GM12878 (cell line): ENCODE measurements at regions not wholly inside any gene's neighbourhood (a gene's known extent, or its start where the extent isn't known, plus 50 kb on each side); places are given as distances from the start of the nearest gene placed in this dataset.

Experiments used
- ATAC-seq: fragments of 200-7000 bp; cut with Tn5 transposase; 3 replicates; pipeline ENCODE4 v1.9.1; 2020; ENCODE audit warnings: mild to moderate bottlenecking, moderate library complexity
- BruUV-seq: library from RNA; stranded (reverse); fragments of 400-500 nt; replicated peaks from 2 replicates; lab custom pipeline; 2021; lab: Mats Ljungman, UMichigan
- CTCF ChIA-PET: fragments of 300-600 bp; sonication (Branson Sonifier 250); formaldehyde crosslinking; extraction: SDS; loops from one replicate; lab custom pipeline; 2021; ENCODE audit warnings: inconsistent platforms; lab: Yijun Ruan, JAX
- POLR2A ChIA-PET: fragments of 350-600 bp; formaldehyde crosslinking; extraction: SDS; loops from one replicate; lab custom pipeline; 2021; ENCODE audit warnings: inconsistent platforms; lab: Charles Lee
- RAD21 ChIA-PET: fragments of 300-600 bp; sonication (Branson Sonifier 250); formaldehyde crosslinking; loops from one replicate; lab custom pipeline; 2023; ENCODE audit warnings: antibody characterized with exemption; ENCODE audit not compliant: unreplicated experiment; lab: Charles Lee
- SMC1A ChIA-PET: fragments of 300-600 bp; sonication (Branson Sonifier 250); formaldehyde crosslinking; loops from one replicate; lab custom pipeline; 2023; ENCODE audit not compliant: unreplicated experiment, uncharacterized antibody; lab: Charles Lee
- DNase-seq: peaks from one replicate; pipeline ENCODE4 v3.0.0-alpha.2; 2011; ENCODE audit warnings: low read depth, low spot score
- FAIRE-seq: peaks from 3 replicates; lab custom pipeline; 2011; peaks lifted over from hg19 to GRCh38; lab: Jason Lieb, UNC
- H2AFZ ChIP-seq: 2 replicates; pipeline ENCODE4 v1.6.0; 2011; ENCODE audit warnings: low read depth, low read length, control low read depth; ENCODE audit not compliant: control insufficient read depth
- H3K27ac ChIP-seq: 2 replicates; pipeline ENCODE4 v1.5.1; 2011; ENCODE audit warnings: control low read depth; ENCODE audit not compliant: control insufficient read depth, insufficient read depth
- H3K27me3 ChIP-seq, 2 experiments: replicated peaks in 1 of 2; 2 replicates each; pipeline versions ENCODE4 v1.6.0 to v1.6.1; 2011; ENCODE audit warnings: low read length in 1 of 2; ENCODE audit not compliant: control insufficient read depth in 2 of 2, insufficient read depth in 2 of 2
- H3K36me3 ChIP-seq, 2 experiments: 2 replicates each; pipeline ENCODE4 v1.5.1; 2011; ENCODE audit warnings: low read length in 1 of 2; ENCODE audit not compliant: control insufficient read depth in 2 of 2, insufficient read depth in 2 of 2
- H3K4me1 ChIP-seq: 2 replicates; pipeline ENCODE4 v1.6.1; 2011; ENCODE audit warnings: mild to moderate bottlenecking, low read length, moderate library complexity, mixed read lengths; ENCODE audit not compliant: control insufficient read depth, insufficient read depth
- H3K4me2 ChIP-seq: 2 replicates; pipeline ENCODE4 v1.6.0; 2011; ENCODE audit warnings: control low read depth; ENCODE audit not compliant: control insufficient read depth, insufficient read depth
- H3K4me3 ChIP-seq: fragments of 200-600 bp; sonication (generic); 2 replicates; pipeline ENCODE4 v1.5.1; 2016
- H3K79me2 ChIP-seq: 2 replicates; pipeline ENCODE4 v1.6.0; 2011; ENCODE audit warnings: low read length; ENCODE audit not compliant: control insufficient read depth, insufficient read depth
- H3K9ac ChIP-seq: 2 replicates; pipeline ENCODE4 v1.8.0; 2011; ENCODE audit warnings: low read length, control low read depth, mixed read lengths; ENCODE audit not compliant: control insufficient read depth, insufficient read depth
- H3K9me3 ChIP-seq: replicated peaks from 3 replicates; pipeline ENCODE4 v1.5.1; 2011; ENCODE audit warnings: mild to moderate bottlenecking, low read length; ENCODE audit not compliant: control insufficient read depth, insufficient read depth
- H4K20me1 ChIP-seq: 2 replicates; pipeline ENCODE4 v1.6.0; 2011; ENCODE audit not compliant: control insufficient read depth, insufficient read depth
- BMI1 ChIP-seq: fragments of 450-650 bp; IDR thresholded peaks from 2 replicates; pipeline ENCODE4 v1.6.1; 2016; ENCODE audit warnings: mild to moderate bottlenecking, moderate library complexity, borderline replicate concordance
- FOXK2 ChIP-seq: fragments of 450-650 bp; IDR thresholded peaks from 2 replicates; pipeline ENCODE4 v1.6.1; 2017; ENCODE audit warnings: mild to moderate bottlenecking, moderate library complexity
- in situ Hi-C: fragments of 300-500 bp; cut with MboI; formaldehyde crosslinking; loops from 9 replicates; pipeline ENCODE4 v1.14.3; 2018; ENCODE audit warnings: mixed read lengths
- intact Hi-C: fragments of 100-400 bp; cut with micrococcal nuclease; formaldehyde crosslinking; loops from one replicate; pipeline ENCODE4 v1.14.2; 2022; ENCODE audit not compliant: unreplicated experiment
- TF ChIP-seq, protein P1 (sequence below): IDR thresholded peaks from 2 replicates; pipeline ENCODE4 v1.6.1; 2012; ENCODE audit warnings: low read depth, low read length, improper control_type of control experiment
- TF ChIP-seq, protein P2 (sequence below): fragments of 150-350 bp; IDR thresholded peaks from 2 replicates; pipeline ENCODE4 v1.6.1; 2014; ENCODE audit warnings: mild to moderate bottlenecking, low read depth, low read length
- TF ChIP-seq, protein P3 (sequence below): IDR thresholded peaks from 2 replicates; pipeline ENCODE4 v1.6.1; 2012; ENCODE audit warnings: mild to moderate bottlenecking, low read depth, low read length
- TF ChIP-seq, protein P4 (sequence below): IDR thresholded peaks from 2 replicates; pipeline ENCODE4 v1.6.1; 2011; ENCODE audit warnings: borderline replicate concordance, low read depth, mild to moderate bottlenecking, moderate library complexity, low read length; ENCODE audit not compliant: insufficient read depth, poor library complexity, severe bottlenecking

DNA sequence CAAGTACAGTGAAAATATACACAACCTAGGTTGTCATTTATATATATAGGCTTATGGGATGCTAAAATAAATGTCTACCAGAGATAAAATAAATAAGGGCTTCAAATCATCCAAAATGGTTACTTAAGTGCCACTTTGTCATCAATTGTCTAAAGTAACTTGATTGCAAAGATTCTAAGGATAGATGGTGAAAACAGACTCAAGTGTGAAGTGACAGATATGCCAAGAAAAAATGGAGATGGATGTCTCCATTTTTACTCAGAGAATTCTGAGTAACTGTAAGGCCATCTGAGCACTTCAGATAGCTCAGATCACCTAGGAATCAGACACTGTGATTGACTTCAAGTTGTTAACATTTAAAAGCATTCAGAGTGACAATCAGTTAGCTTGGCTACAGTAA is 824.3 kb downstream of the PRELID2 start:
- no peak overlapping the region for H3K4me3 ChIP-seq
- H4K20me1 ChIP-seq, result no peaks in the 10 kb centered on the region
- no peak overlapping the region for H2AFZ ChIP-seq
- H3K36me3 ChIP-seq, result no peaks in the 10 kb centered on the region
- H3K27me3 ChIP-seq, result no peaks in the 10 kb centered on the region
- H3K9ac ChIP-seq, result no peak overlapping the region
- intact Hi-C loops, result no loop called here
- no peak overlapping the region for H3K27ac ChIP-seq
- BruUV-seq, result no TSS peak
- TF ChIP-seq FOXK2 (no peak), BMI1 (no peak)
- TF ChIP-seq, protein P1, sequence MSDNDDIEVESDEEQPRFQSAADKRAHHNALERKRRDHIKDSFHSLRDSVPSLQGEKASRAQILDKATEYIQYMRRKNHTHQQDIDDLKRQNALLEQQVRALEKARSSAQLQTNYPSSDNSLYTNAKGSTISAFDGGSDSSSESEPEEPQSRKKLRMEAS, result no peak
- TF ChIP-seq, protein P2, sequence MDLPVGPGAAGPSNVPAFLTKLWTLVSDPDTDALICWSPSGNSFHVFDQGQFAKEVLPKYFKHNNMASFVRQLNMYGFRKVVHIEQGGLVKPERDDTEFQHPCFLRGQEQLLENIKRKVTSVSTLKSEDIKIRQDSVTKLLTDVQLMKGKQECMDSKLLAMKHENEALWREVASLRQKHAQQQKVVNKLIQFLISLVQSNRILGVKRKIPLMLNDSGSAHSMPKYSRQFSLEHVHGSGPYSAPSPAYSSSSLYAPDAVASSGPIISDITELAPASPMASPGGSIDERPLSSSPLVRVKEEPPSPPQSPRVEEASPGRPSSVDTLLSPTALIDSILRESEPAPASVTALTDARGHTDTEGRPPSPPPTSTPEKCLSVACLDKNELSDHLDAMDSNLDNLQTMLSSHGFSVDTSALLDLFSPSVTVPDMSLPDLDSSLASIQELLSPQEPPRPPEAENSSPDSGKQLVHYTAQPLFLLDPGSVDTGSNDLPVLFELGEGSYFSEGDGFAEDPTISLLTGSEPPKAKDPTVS, result no peak
- TF ChIP-seq, protein P3, sequence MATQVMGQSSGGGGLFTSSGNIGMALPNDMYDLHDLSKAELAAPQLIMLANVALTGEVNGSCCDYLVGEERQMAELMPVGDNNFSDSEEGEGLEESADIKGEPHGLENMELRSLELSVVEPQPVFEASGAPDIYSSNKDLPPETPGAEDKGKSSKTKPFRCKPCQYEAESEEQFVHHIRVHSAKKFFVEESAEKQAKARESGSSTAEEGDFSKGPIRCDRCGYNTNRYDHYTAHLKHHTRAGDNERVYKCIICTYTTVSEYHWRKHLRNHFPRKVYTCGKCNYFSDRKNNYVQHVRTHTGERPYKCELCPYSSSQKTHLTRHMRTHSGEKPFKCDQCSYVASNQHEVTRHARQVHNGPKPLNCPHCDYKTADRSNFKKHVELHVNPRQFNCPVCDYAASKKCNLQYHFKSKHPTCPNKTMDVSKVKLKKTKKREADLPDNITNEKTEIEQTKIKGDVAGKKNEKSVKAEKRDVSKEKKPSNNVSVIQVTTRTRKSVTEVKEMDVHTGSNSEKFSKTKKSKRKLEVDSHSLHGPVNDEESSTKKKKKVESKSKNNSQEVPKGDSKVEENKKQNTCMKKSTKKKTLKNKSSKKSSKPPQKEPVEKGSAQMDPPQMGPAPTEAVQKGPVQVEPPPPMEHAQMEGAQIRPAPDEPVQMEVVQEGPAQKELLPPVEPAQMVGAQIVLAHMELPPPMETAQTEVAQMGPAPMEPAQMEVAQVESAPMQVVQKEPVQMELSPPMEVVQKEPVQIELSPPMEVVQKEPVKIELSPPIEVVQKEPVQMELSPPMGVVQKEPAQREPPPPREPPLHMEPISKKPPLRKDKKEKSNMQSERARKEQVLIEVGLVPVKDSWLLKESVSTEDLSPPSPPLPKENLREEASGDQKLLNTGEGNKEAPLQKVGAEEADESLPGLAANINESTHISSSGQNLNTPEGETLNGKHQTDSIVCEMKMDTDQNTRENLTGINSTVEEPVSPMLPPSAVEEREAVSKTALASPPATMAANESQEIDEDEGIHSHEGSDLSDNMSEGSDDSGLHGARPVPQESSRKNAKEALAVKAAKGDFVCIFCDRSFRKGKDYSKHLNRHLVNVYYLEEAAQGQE, result no peak
- TF ChIP-seq, protein P4, sequence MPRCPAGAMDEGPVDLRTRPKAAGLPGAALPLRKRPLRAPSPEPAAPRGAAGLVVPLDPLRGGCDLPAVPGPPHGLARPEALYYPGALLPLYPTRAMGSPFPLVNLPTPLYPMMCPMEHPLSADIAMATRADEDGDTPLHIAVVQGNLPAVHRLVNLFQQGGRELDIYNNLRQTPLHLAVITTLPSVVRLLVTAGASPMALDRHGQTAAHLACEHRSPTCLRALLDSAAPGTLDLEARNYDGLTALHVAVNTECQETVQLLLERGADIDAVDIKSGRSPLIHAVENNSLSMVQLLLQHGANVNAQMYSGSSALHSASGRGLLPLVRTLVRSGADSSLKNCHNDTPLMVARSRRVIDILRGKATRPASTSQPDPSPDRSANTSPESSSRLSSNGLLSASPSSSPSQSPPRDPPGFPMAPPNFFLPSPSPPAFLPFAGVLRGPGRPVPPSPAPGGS, result no peak
- ChIA-PET SMC1A (no interaction called here), POLR2A (no interaction called here), RAD21 (no interaction called here), CTCF (no interaction called here)
- H3K79me2 ChIP-seq, result no peaks in the 10 kb centered on the region
- no peak for DNase-seq
- no peak overlapping the region for H3K4me2 ChIP-seq
- no peak for FAIRE-seq
- no peaks in the 10 kb centered on the region for H3K4me1 ChIP-seq
- in situ Hi-C loops, result no loop called here
- no peaks in the 10 kb centered on the region for H3K9me3 ChIP-seq
- ATAC-seq, result no peak
